WTC11 (cell line): ENCODE measurements at regions not wholly inside any gene's neighbourhood (a gene's known extent, or its start where the extent isn't known, plus 50 kb on each side); places are given as distances from the start of the nearest gene placed in this dataset.

Experiments
- ATAC-seq: fragments of 200-7000 bp; cut with Tn5 transposase; 2 replicates; pipeline ENCODE4 v1.10.0; 2021; ENCODE audit warnings: mild to moderate bottlenecking, moderate library complexity
- CTCF ChIA-PET: fragments of 300-600 bp; sonication (Branson Sonifier 250); formaldehyde crosslinking; loops from one replicate; lab custom pipeline; 2021; ENCODE audit warnings: antibody characterized with exemption; lab: Charles Lee
- POLR2A ChIA-PET: fragments of 350-600 bp; sonication (Branson Sonifier 250); formaldehyde crosslinking; loops from one replicate; lab custom pipeline; 2021; ENCODE audit warnings: antibody characterized with exemption; lab: Charles Lee
- DNase-seq: peaks from one replicate; pipeline ENCODE4 v3.0.0; 2021; ENCODE audit warnings: low spot score
- H3K27ac Mint-ChIP-seq: 2 replicates; pipeline ENCODE4 v1.8.0; 2021; ENCODE audit warnings: mixed read lengths
- H3K27me3 Mint-ChIP-seq: 2 replicates; pipeline ENCODE4 v1.8.0; 2021; ENCODE audit warnings: low read depth, mild to moderate bottlenecking, moderate library complexity, mixed read lengths
- H3K36me3 Mint-ChIP-seq: 2 replicates; pipeline ENCODE4 v1.8.0; 2021; ENCODE audit warnings: mixed read lengths
- H3K4me1 Mint-ChIP-seq: 2 replicates; pipeline ENCODE4 v1.8.0; 2022; ENCODE audit warnings: mixed read lengths
- H3K4me3 Mint-ChIP-seq: 2 replicates; pipeline ENCODE4 v1.8.0; 2021; ENCODE audit warnings: mild to moderate bottlenecking, moderate library complexity, mixed read lengths
- H3K9me3 Mint-ChIP-seq: 2 replicates; pipeline ENCODE4 v1.8.0; 2021; ENCODE audit warnings: mixed read lengths
- ATF1 ChIP-seq: sonication (generic); formaldehyde crosslinking; IDR thresholded peaks from 2 replicates; pipeline ENCODE4 v1.8.1; 2023; ENCODE audit warnings: mild to moderate bottlenecking, moderate library complexity, missing genetic modification reagents
- CREM ChIP-seq: sonication (generic); formaldehyde crosslinking; IDR thresholded peaks from 2 replicates; pipeline ENCODE4 v1.8.1; 2022; ENCODE audit warnings: mild to moderate bottlenecking, missing genetic modification reagents, moderate library complexity
- CTCF ChIP-seq: fragments of 200-600 bp; IDR thresholded peaks from 2 replicates; pipeline ENCODE4 v1.8.0; 2022; ENCODE audit warnings: antibody characterized with exemption
- E2F5 ChIP-seq: sonication (generic); formaldehyde crosslinking; IDR thresholded peaks from 2 replicates; pipeline ENCODE4 v1.8.1; 2022; ENCODE audit warnings: mild to moderate bottlenecking, moderate library complexity, missing genetic modification reagents
- ELF4 ChIP-seq: sonication (generic); formaldehyde crosslinking; IDR thresholded peaks from 2 replicates; pipeline ENCODE4 v1.8.1; 2022; ENCODE audit warnings: low read depth, mild to moderate bottlenecking, moderate library complexity, missing genetic modification reagents
- GABPB1 ChIP-seq: sonication (generic); formaldehyde crosslinking; IDR thresholded peaks from 2 replicates; pipeline ENCODE4 v1.8.1; 2023; ENCODE audit warnings: mild to moderate bottlenecking, missing genetic modification reagents
- JAZF1 ChIP-seq: fragments of 250-450 bp; sonication (Bioruptor Pico); IDR thresholded peaks from 2 replicates; pipeline ENCODE4 v1.9.0; 2021; ENCODE audit warnings: moderate library complexity, mild to moderate bottlenecking, inconsistent platforms
- MLX ChIP-seq: sonication (generic); formaldehyde crosslinking; IDR thresholded peaks from 2 replicates; pipeline ENCODE4 v1.8.1; 2023; ENCODE audit warnings: mild to moderate bottlenecking, missing genetic modification reagents, moderate library complexity
- NFE2L1 ChIP-seq: sonication (generic); formaldehyde crosslinking; IDR thresholded peaks from 2 replicates; pipeline ENCODE4 v1.8.1; 2023; ENCODE audit warnings: missing genetic modification reagents
- NR2C2 ChIP-seq: sonication (generic); formaldehyde crosslinking; IDR thresholded peaks from 2 replicates; pipeline ENCODE4 v1.8.0; 2022; ENCODE audit warnings: mild to moderate bottlenecking, missing genetic modification reagents
- PRDM15 ChIP-seq: sonication (generic); formaldehyde crosslinking; IDR thresholded peaks from 2 replicates; pipeline ENCODE4 v1.8.0; 2022; ENCODE audit warnings: missing genetic modification reagents
- RELA ChIP-seq: sonication (generic); formaldehyde crosslinking; IDR thresholded peaks from 2 replicates; pipeline ENCODE4 v1.8.1; 2022; ENCODE audit warnings: missing genetic modification reagents, mild to moderate bottlenecking, borderline replicate concordance
- SOX15 ChIP-seq: fragments of 250-450 bp; sonication (Bioruptor Pico); IDR thresholded peaks from 2 replicates; pipeline ENCODE4 v1.9.0; 2021; ENCODE audit warnings: mild to moderate bottlenecking
- SP1 ChIP-seq: sonication (generic); formaldehyde crosslinking; conservative IDR thresholded peaks from 2 replicates; pipeline ENCODE4 v1.8.1; 2022; ENCODE audit warnings: missing genetic modification reagents
- TCF7 ChIP-seq: sonication (generic); formaldehyde crosslinking; IDR thresholded peaks from 2 replicates; pipeline ENCODE4 v1.8.0; 2022; ENCODE audit warnings: mild to moderate bottlenecking, low read depth, missing genetic modification reagents, moderate library complexity
- USF1 ChIP-seq: sonication (generic); formaldehyde crosslinking; IDR thresholded peaks from 2 replicates; pipeline ENCODE4 v1.8.0; 2022; ENCODE audit warnings: mild to moderate bottlenecking, missing genetic modification reagents
- ZNF232 ChIP-seq: sonication (generic); formaldehyde crosslinking; IDR thresholded peaks from 2 replicates; pipeline ENCODE4 v1.8.0; 2022; ENCODE audit warnings: mild to moderate bottlenecking, missing genetic modification reagents
- ZNF317 ChIP-seq: sonication (generic); formaldehyde crosslinking; IDR thresholded peaks from 2 replicates; pipeline ENCODE4 v1.8.1; 2023; ENCODE audit warnings: low read depth, mild to moderate bottlenecking, moderate library complexity, missing genetic modification reagents, borderline replicate concordance
- TF ChIP-seq, protein P1 (sequence below): sonication (generic); formaldehyde crosslinking; IDR thresholded peaks from 2 replicates; pipeline ENCODE4 v1.8.1; 2023; ENCODE audit warnings: mild to moderate bottlenecking, moderate library complexity, missing genetic modification reagents

- POLR2A ChIA-PET, result no interaction called here
- Mint-ChIP-seq H3K4me3 (no peak overlapping the region), H3K4me1 (peaks cover 7% of the 10 kb centered on the region), H3K27ac (no peak overlapping the region), H3K27me3 (no peaks in the 10 kb centered on the region; the same call in 1 of the 2 replicates), H3K9me3 (no peaks in the 10 kb centered on the region), H3K36me3 (no peaks in the 10 kb centered on the region)
- CTCF ChIA-PET, result no interaction called here
- no peak for TF ChIP-seq GABPB1 (CRISPR knock-in tag)
- no peak for TF ChIP-seq RELA (CRISPR knock-in tag)
- no peak for TF ChIP-seq ZNF317 (CRISPR knock-in tag)
- no peak for TF ChIP-seq SOX15 (CRISPR knock-in tag)
- TF ChIP-seq ELF4 (CRISPR knock-in tag), result no peak
- no peak for TF ChIP-seq NR2C2 (CRISPR knock-in tag)
- no peak for TF ChIP-seq PRDM15 (CRISPR knock-in tag)
- no peak for TF ChIP-seq ZNF232 (CRISPR knock-in tag)
- TF ChIP-seq MLX (CRISPR knock-in tag), result no peak
- TF ChIP-seq, protein P1, sequence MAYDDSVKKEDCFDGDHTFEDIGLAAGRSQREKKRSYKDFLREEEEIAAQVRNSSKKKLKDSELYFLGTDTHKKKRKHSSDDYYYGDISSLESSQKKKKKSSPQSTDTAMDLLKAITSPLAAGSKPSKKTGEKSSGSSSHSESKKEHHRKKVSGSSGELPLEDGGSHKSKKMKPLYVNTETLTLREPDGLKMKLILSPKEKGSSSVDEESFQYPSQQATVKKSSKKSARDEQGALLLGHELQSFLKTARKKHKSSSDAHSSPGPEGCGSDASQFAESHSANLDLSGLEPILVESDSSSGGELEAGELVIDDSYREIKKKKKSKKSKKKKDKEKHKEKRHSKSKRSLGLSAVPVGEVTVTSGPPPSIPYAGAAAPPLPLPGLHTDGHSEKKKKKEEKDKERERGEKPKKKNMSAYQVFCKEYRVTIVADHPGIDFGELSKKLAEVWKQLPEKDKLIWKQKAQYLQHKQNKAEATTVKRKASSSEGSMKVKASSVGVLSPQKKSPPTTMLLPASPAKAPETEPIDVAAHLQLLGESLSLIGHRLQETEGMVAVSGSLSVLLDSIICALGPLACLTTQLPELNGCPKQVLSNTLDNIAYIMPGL (CRISPR knock-in tag), result no peak
- TF ChIP-seq E2F5 (CRISPR knock-in tag), result no peak
- no peak for TF ChIP-seq ATF1
- TF ChIP-seq CREM (CRISPR knock-in tag), result no peak
- no peak for TF ChIP-seq CTCF
- no peak for TF ChIP-seq JAZF1
- TF ChIP-seq TCF7 (CRISPR knock-in tag), result no peak
- TF ChIP-seq SP1, result no peak
- TF ChIP-seq NFE2L1 (CRISPR knock-in tag), result no peak
- no peak for TF ChIP-seq USF1 (CRISPR knock-in tag)
- ATAC-seq, result no peak
- no peak for DNase-seq
Observed at GRCh38 chr1:42043811-42044210, 109.4 kb upstream of the GUCA2B start.
